KMS-11 (cell line): ENCODE measurements at regions not wholly inside any gene's neighbourhood (a gene's known extent, or its start where the extent isn't known, plus 50 kb on each side); places are given as distances from the start of the nearest gene placed in this dataset.

Experiments used
- H2AFZ ChIP-seq: fragments of 200-600 bp; sonication (generic); 2 replicates; pipeline ENCODE4 v1.6.1; 2016; ENCODE audit warnings: antibody characterized with exemption, mixed run types, low read depth
- H3K27ac ChIP-seq: fragments of 200-600 bp; sonication (generic); 2 replicates; pipeline ENCODE4 v1.6.1; 2016; ENCODE audit warnings: mild to moderate bottlenecking, mixed run types
- H3K27me3 ChIP-seq: fragments of 200-600 bp; sonication (generic); 2 replicates; pipeline ENCODE4 v1.6.1; 2017; ENCODE audit warnings: mild to moderate bottlenecking, low read depth, mixed run types, moderate library complexity; ENCODE audit not compliant: insufficient read depth
- H3K36me3 ChIP-seq: fragments of 200-600 bp; sonication (generic); 2 replicates; pipeline ENCODE4 v1.6.1; 2017; ENCODE audit warnings: mild to moderate bottlenecking, mixed run types; ENCODE audit not compliant: insufficient read depth
- H3K4me1 ChIP-seq: fragments of 200-600 bp; sonication (generic); 2 replicates; pipeline ENCODE4 v1.6.1; 2016; ENCODE audit warnings: mild to moderate bottlenecking, low read depth, mixed run types; ENCODE audit not compliant: poor library complexity, severe bottlenecking
- H3K4me2 ChIP-seq: fragments of 200-600 bp; sonication (generic); 2 replicates; pipeline ENCODE4 v1.7.0; 2016; ENCODE audit warnings: mild to moderate bottlenecking, mixed run types
- H3K4me3 ChIP-seq: fragments of 200-600 bp; sonication (generic); IDR thresholded peaks from 2 replicates; pipeline ENCODE4 v1.6.1; 2017; ENCODE audit warnings: low read depth, low read length, mixed read lengths; ENCODE audit not compliant: insufficient read depth
- H3K79me2 ChIP-seq: fragments of 200-600 bp; sonication (generic); 2 replicates; pipeline ENCODE4 v1.6.1; 2016; ENCODE audit warnings: low read depth, mixed run types; ENCODE audit not compliant: insufficient read depth
- H3K9ac ChIP-seq: fragments of 200-600 bp; sonication (generic); 2 replicates; pipeline ENCODE4 v1.6.1; 2016; ENCODE audit warnings: mild to moderate bottlenecking, mixed run types
- H4K20me1 ChIP-seq: fragments of 200-600 bp; sonication (generic); 2 replicates; pipeline ENCODE4 v1.6.1; 2016; ENCODE audit warnings: mild to moderate bottlenecking, mixed run types; ENCODE audit not compliant: insufficient read depth
- TF ChIP-seq, protein P1 (sequence below): fragments of 200-600 bp; sonication (generic); conservative IDR thresholded peaks from 2 replicates; pipeline ENCODE4 v1.6.1; 2017; ENCODE audit warnings: low read depth, mild to moderate bottlenecking, antibody characterized with exemption, low read length, moderate library complexity, mixed read lengths

DNA sequence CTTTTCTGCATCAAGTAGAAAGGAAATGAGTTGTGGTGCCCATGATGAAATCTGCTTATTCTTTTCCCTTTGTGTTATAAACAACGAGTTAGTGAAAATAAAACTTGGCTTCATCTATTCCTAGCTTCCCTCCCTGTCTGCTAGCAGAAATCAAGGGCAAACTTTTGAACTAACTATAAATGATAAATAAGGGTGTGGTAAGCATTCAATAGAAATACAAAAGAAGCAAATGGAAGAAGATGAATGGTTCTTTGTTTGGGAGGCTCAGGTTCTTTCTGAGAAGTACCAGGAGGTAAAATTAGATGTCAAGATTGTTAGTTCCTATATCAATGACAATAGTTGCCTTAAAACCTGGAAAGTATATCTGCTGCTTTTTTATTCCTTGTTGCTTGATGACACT is 275.3 kb upstream of the PRR20A start:
- H3K36me3 ChIP-seq: no peaks in the 10 kb centered on the region
- no peaks in the 10 kb centered on the region for H3K79me2 ChIP-seq
- no peak overlapping the region for H3K9ac ChIP-seq
- H3K4me1 ChIP-seq: no peaks in the 10 kb centered on the region
- no peak overlapping the region for H3K4me3 ChIP-seq
- no peak overlapping the region for H3K27ac ChIP-seq
- no peaks in the 10 kb centered on the region for H4K20me1 ChIP-seq
- H2AFZ ChIP-seq: no peak overlapping the region
- TF ChIP-seq, protein P1, sequence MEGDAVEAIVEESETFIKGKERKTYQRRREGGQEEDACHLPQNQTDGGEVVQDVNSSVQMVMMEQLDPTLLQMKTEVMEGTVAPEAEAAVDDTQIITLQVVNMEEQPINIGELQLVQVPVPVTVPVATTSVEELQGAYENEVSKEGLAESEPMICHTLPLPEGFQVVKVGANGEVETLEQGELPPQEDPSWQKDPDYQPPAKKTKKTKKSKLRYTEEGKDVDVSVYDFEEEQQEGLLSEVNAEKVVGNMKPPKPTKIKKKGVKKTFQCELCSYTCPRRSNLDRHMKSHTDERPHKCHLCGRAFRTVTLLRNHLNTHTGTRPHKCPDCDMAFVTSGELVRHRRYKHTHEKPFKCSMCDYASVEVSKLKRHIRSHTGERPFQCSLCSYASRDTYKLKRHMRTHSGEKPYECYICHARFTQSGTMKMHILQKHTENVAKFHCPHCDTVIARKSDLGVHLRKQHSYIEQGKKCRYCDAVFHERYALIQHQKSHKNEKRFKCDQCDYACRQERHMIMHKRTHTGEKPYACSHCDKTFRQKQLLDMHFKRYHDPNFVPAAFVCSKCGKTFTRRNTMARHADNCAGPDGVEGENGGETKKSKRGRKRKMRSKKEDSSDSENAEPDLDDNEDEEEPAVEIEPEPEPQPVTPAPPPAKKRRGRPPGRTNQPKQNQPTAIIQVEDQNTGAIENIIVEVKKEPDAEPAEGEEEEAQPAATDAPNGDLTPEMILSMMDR: no peak
- H3K27me3 ChIP-seq: no peaks in the 10 kb centered on the region
- H3K4me2 ChIP-seq: no peak overlapping the region

GRCh38 chr13:56869671-56870070 is 271.0 kb upstream of the PRR20A start:
- no peak overlapping the region for H3K27ac ChIP-seq
- H3K4me2 ChIP-seq: no peak overlapping the region
- no peaks in the 10 kb centered on the region for H3K4me1 ChIP-seq
- no peaks in the 10 kb centered on the region for H3K36me3 ChIP-seq
- H3K9ac ChIP-seq: no peak overlapping the region
- H3K79me2 ChIP-seq: no peaks in the 10 kb centered on the region
- H3K4me3 ChIP-seq: no peak overlapping the region
- TF ChIP-seq, protein P1: no peak
- no peaks in the 10 kb centered on the region for H3K27me3 ChIP-seq
- no peaks in the 10 kb centered on the region for H4K20me1 ChIP-seq
- no peak overlapping the region for H2AFZ ChIP-seq

DNA sequence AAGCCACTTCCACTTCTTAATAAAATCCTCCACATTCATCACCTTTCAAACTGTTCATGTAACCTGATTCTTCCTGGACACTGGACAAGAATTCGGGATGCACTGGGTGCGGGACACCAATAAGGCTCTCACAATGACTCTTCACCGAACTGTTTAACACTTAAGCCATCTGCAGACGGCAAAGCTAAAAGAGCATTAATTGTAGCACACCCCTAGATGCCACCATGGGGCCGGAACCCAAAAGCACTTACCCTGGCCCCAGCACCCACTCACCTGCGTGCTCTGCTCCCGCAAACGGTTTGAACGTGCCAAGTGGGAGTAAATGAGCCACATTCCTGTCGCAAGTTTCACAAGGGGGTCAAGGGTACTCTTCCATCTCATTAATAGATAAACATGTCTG is 254.3 kb upstream of the PRR20A start:
- H3K9ac ChIP-seq: no peak overlapping the region
- no peak overlapping the region for H3K4me2 ChIP-seq
- H2AFZ ChIP-seq: no peak overlapping the region
- H3K4me1 ChIP-seq: no peaks in the 10 kb centered on the region
- H3K36me3 ChIP-seq: no peaks in the 10 kb centered on the region
- no peak overlapping the region for H3K4me3 ChIP-seq
- no peaks in the 10 kb centered on the region for H4K20me1 ChIP-seq
- H3K79me2 ChIP-seq: no peaks in the 10 kb centered on the region
- no peak overlapping the region for H3K27ac ChIP-seq
- no peaks in the 10 kb centered on the region for H3K27me3 ChIP-seq
- TF ChIP-seq, protein P1: no peak

DNA sequence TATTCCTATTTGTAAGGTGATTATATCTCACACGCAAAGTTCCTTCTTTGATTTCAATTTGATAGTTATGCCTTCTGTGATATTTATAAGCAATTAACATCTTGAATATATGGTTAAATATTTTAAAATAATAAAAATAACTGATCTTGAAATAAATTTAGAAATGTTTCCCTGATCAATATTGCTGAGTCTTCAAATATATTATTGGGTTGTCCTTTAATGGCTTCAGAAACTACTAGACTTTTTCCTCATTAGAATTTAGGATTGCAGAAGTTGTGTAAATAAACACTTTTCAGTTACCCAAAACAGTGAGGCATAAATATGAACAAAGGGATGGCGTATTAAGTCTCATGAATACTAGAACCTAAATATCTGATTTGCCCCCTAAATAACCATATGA is 252.3 kb upstream of the PRR20A start:
- no peaks in the 10 kb centered on the region for H3K27me3 ChIP-seq
- TF ChIP-seq, protein P1: no peak
- H3K79me2 ChIP-seq: no peaks in the 10 kb centered on the region
- H3K4me2 ChIP-seq: no peak overlapping the region
- H3K9ac ChIP-seq: no peak overlapping the region
- H3K36me3 ChIP-seq: no peaks in the 10 kb centered on the region
- no peak overlapping the region for H2AFZ ChIP-seq
- no peak overlapping the region for H3K27ac ChIP-seq
- H3K4me3 ChIP-seq: no peak overlapping the region
- no peaks in the 10 kb centered on the region for H3K4me1 ChIP-seq
- H4K20me1 ChIP-seq: no peaks in the 10 kb centered on the region

DNA sequence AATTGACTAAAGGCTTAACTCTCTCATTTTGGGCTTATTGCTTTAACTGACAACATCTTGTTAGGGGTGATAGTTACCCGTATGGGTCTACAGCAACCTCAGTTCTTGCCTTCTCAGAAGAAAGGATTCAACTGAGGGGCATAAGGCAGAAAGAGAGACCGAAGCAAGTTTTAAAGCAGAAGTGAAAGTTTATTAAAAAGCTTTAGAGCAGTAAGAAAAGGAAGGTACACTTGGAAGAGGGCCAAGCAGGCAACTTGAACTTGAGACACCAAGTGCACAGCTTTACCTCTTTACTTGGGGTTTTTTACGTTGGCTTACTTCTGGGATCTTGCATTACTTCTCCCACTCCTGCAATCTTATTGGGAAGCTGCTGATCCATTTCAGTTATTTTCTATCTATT is 246.9 kb upstream of the PRR20A start:
- Histone ChIP-seq H3K4me2 (no peak overlapping the region), H3K79me2 (no peaks in the 10 kb centered on the region), H3K27ac (no peak overlapping the region), H4K20me1 (no peaks in the 10 kb centered on the region), H3K4me3 (no peak overlapping the region), H2AFZ (no peak overlapping the region), H3K4me1 (no peaks in the 10 kb centered on the region), H3K27me3 (no peaks in the 10 kb centered on the region), H3K9ac (no peak overlapping the region), H3K36me3 (no peaks in the 10 kb centered on the region)
- TF ChIP-seq, protein P1: no peak
